MV-4-11 (cell line): ENCODE measurements at regions not wholly inside any gene's neighbourhood (a gene's known extent, or its start where the extent isn't known, plus 50 kb on each side); places are given as distances from the start of the nearest gene placed in this dataset.
"Not testable (repeated sequence)": the region's sequence is repeated elsewhere in the genome, so short reads cannot be mapped to it uniquely, and the experiment has no call there.

ENCODE experiments used
- DNase-seq: peaks from one replicate; lab custom pipeline; 2025; lab: John Stamatoyannopoulos, UW

DNA sequence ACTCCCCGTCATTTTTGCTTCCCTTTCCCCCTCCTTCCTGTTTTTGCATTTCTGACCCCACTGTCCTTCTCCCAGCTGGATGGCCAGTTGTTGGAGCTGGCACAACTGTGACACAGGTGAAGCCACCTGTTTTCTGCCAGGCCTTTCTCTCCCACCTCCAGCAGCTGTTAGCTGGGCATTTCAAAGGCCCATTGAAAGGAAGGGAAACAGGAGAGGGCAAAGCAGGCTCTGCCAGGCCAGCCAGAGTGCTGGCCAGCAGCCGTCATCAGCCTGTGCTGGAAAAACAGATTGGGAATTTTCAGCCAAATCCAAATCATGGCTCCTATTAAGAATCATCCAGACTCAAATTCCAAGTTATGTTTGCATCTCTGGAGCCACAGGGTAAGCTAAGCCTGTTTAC, 155.2 kb upstream of the C2CD4B start:
- DNase-seq, result no peak

DNA sequence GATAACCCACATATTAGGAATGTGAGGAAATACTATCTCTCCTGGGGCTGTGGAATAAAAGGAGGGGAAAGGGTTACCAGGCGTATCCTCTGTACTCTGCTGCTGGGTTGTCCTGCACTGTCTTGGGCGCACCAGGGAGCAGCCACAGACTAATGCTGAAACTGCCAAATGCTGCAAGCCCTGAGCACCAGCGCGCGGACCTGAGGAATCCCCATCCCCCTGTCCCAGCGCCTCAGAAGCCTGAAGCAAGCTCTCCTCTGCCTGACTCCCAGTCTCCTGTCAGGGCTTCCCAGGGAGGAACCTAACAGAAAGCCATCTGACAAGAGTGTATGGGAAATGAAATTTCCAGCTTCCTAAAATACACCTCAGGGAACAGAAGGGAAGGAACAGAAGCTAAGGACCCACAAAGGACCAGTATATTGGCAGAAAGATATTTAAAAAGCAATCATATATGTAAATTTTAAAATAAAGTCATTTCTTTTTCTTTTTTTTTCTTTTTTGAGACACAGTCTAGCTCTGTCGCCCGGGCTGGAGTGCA, 158.3 kb upstream of the C2CD4B start:
- no peak for DNase-seq

DNA sequence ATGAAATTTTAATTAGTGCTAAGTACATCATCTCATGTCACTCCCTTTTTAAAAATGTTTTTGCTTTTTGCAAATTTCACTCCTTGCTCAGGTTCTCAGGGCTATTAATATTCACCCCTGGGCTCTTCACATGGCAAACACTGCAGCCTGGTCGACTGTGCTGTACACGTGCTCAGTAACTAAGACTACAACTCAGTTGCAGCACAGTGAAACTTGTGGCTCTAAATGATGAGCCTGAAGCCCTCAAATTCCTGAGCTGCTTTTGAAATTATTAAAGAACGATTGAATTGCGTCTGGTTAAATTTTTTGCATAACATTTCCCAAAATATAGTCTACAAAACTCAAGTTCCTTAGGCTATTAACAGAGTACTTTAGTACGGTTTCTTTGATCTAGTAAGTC, 159.3 kb upstream of the C2CD4B start:
- no peak for DNase-seq

DNA sequence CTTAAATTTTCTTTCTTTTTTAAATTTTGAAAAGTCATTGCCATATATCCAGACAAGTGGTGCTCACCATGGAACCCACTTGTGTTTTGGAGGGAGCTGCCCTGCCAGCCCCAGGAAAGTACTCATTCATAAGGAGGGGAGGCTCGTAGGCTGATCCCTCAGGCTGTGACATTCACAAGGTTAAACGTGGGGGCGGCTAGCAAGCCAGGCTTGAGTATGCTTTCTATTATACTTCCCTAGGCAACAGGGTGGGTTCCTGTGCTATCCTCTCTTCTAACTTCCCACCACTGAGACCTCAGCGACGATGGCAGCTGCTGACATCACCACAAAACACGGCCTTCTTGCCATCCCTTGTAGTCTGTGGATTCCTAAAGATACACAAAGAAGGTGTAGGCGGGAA, 160.5 kb upstream of the C2CD4B start:
- DNase-seq, result no peak

DNA sequence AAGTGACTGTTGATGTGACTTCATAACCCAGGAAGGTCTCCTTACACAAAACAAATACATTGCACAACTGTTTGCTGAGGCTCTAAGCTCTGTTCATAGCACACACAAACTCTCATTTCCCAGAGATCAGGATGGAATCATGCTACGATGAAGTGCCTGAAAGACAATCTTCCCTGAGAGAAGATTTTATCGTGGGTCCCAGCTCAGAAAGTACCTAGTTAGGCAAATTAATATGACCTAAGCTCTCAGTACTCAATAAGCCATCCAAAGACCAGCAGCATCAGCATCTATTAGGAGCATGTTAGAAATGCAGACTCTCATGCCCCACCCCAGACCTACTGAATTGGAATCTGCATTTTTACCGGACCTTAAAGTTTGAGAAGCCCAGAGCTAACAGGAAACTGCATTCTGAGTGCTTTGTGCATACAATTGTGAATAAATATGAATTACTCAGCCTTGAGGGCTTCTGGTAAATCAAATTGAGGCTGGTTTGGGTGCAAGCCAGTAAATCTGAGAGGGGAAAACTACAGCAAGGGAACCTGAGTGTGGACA, 161.5 kb upstream of the C2CD4B start:
- no peak for DNase-seq

DNA sequence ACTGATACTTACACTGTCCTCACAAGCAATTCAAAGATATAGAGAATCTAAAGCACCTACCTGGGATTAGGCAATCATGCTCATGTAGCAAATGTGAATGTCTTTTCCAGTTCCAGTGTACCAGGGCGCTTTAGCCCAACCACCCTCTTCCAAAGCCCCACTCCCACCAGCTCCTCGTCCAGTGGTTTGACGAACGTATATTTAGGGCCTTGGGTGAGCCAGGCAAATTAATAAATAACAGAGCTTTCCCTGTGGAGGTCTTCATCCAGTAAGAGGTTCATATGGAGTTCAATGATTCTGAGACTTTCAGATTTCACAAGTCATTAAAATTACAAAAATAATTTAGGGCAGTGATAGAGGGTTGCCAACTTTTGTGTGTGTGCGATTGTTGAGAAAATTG, 162.3 kb upstream of the C2CD4B start:
- no peak for DNase-seq

DNA sequence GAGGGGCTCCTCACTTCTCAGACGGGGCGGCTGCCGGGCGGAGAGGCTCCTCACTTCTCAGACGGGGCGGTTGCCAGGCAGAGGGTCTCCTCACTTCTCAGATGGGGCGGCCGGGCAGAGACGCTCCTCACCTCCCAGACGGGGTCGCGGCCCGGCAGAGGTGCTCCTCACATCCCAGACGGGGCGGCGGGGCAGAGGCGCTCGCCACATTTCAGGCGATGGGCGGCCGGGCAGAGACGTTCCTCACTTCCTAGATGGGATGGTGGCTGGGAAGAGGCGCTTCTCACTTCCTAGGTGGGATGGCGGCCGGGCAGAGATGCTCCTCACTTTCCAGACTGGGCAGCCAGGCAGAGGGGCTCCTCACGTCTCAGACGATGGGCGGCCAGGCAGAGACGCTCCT, 167.4 kb upstream of the C2CD4B start:
- DNase-seq, result not testable (repeated sequence)

DNA sequence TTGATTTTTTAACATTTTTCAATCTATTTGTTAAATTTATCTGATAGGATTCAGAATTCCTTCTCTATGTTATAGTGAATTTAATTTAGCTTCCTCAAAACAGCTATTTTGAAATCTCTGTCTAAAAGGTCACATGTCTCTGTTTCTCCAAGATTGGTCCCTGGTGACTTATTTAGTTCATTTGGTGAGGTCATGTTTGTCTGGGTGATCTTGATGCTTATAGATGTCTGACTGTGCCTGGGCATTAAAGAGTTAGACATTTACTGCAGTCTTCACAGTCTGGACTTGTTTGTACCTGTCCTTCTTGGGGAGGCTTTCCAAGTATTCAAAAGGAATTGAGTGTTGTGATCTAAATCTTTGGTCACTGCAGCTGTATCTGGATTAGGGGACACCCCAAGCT, 169.5 kb upstream of the C2CD4B start:
- DNase-seq, result peak; percentile 21

DNA sequence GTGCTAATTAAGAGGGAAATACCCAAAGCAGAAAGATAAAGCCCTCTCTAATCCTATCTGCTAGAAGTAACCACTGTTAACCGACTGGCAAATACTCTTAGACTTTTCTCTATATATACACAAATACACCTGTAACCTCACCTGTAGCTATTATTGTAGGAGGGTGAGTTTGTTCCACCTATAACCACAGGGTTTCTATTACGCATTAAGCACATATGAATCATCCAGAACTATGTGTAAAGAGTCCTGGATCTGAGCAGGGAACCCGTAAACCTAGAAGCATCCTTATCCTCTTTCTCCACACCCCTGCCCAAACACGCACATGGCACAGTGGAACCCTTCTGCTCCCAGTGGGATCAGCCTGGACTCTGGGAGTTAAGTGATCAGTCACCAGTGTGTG, 172.8 kb upstream of the C2CD4B start:
- DNase-seq, result no peak

DNA sequence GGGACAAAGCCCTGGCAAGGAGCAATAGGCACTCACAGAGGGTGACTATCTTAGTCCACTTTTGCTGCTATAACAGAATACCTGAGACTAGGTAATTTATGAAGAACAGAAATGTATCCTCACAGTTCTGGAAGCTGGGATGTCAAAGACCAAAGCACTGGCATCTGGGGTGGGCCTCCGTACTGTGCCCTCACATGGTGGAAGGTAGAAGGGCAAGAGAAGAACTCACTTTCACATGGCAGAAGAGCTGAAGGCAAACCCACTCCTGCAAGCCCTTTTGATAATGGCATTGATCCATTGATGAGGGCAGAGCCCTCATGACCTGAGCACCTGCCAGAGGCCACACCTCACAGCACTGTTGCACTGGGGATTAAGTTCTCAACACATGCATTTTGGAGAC, 173.4 kb upstream of the C2CD4B start:
- no peak for DNase-seq

DNA sequence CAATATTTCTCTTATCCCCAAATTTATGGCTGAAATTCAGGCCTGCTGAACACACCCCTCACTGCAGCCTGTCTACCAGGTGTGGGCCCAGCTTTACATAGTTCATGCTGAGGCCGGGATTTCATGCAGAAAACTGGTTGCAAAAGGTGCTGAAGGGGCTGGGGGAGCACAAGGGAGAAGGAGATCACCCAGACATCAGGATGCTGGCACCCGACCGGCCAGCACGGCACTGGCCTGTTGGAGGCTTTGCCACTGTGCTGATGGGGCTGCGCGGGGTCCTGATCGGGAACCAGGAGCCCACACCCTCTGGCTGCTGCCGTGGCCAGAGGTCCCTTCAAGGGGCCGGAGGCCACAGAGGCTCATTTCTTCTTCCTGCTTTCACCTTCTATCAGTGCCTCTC, 177.9 kb upstream of the C2CD4B start:
- DNase-seq, result no peak

DNA sequence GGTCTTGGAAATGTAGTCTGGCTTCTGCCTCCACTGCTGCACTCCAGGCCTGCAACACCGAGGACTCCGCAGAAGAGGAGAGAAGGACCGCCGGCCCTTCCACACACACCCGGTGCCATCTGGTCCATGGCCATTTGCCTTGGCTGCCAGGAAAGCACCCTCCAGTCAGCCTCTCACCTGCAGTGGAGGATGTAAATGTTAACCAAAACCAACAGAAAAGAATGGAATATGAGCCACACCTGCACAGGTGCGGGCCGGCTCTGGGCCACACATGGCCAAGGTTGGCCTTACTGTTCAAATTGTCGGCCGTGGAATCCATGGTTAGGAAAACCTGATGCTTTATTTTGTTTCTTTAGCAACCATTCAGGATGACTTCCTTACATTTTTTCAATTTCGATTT, 178.3 kb upstream of the C2CD4B start:
- DNase-seq, result no peak

DNA sequence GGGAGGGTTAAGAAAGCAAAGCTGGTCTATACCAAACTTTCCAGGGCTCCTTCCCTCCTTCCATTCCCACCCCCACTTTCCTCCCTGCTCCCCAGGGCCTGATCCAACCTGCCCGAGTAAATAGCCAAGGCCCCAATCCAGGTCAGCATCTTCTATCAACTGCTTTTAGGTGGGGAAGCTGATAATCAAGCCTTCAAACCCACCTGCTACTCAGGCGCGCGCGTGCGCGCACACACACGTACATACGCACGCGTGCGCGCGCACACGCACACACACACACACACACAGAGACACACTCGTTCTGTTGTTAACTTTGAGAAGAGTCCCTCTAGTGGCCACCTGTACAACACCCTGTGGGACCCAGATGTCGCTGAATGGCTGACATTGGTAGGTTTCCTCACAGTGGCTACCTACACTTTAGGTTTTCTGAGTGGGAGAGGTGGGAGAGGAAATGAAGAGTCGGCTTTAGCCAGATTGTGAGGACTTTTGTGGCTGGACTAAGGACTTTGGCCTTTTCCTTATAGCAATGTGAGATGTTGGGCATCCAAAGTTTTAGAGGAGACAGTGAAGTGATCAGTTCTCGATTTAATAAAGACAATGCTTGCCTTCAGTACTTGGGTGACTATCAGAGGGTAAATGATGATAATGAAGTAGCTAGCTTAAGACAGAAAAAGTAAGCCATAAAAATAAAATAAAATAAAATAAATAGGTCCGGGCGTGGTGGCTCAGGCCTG, 179.9 kb upstream of the C2CD4B start:
- no peak for DNase-seq

DNA sequence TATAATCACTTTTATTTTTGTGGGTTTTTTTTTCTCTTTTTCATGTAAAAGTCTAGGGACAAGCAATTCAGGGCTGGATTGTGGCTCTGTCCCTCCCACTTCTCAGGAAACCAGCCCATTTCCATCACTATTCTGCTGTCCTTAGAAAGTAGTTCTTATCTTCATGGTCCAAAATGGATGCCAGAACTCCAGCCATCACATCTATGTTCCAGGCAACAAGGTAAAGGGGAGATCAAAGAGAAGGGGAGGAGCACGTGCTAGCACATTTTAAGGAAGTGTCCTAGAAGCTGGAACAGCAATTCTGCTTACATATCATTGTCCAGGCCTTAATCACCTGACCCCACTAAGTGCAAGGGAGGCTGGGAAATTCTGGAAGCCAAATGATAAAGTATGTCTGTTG, 181.1 kb upstream of the C2CD4B start:
- no peak for DNase-seq

DNA sequence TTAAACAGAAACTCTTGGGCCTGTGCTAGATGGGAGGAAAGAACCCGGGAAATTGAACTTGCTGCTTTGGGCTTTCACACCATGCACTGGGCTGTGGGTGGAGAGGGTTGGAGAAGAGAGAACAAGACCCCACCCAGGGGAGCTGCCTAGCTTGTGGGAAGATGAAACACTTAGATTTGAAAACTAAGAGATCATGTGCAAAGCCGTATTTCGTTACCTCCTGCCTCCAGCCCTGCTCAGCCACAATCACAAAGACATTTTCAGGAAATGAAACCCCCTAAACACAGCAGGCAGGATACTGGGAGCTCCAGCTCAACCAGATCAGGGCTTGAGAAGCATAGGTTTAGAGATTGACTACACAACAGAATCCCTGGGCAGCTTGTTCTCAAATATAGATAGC, 183.0 kb upstream of the C2CD4B start:
- DNase-seq, result peak; percentile 77

DNA sequence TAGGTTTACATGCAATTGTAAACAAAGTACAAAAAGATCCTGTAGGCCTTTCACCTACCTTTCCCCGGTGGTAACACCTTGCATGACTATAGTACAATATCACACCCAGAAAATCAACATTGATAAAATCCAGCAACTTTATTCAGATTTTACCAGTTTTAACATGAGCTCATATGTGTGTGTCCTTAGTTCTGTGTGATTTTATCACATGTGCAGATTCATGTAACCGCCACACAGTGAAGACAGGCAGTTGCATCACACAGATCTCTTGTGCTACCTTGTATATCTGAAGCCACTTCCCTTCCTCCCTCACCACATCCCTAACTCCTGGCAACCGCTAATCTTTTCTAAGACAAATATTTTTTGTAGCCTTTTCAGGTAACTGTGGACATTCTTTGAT, 183.5 kb upstream of the C2CD4B start:
- DNase-seq, result peak; percentile 73

DNA sequence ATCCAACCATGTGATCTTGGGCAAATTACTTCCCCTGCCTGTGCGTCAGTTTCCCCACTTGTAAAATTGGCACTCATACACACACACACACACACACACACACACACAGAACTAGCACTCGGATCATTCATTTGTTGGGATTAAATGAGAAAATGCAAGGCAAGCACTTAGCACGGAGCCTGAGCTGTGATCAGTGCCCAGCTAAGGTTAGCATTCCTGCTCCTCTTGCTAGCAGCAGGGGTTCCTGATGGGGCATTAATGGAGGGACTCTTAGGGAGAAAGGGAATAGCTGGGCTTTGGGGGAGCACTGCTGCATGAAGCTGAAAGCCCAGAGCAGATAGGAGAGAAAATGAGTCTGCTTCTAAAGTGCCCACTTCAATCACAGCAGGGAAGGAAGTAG, 187.7 kb upstream of the C2CD4B start:
- DNase-seq, result no peak

DNA sequence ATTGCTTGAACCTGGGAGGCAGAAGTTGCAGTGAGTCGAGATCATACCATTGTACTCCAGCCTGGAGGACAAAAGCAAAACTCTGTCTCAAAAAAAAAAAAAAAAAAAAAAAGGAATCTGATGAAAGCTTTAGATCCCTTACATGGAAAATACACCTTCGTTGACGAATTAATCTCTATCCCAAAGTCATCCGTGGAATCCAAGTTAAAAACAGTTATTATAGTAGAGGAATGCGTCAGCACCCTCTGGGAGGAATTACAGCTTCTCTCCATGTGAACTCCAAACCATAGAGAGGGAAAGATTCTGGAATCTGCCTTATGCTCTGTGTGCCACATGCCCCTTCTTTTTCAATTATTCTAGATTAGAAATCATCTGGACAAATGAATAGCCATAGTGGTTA, 192.3 kb upstream of the C2CD4B start:
- DNase-seq, result no peak

DNA sequence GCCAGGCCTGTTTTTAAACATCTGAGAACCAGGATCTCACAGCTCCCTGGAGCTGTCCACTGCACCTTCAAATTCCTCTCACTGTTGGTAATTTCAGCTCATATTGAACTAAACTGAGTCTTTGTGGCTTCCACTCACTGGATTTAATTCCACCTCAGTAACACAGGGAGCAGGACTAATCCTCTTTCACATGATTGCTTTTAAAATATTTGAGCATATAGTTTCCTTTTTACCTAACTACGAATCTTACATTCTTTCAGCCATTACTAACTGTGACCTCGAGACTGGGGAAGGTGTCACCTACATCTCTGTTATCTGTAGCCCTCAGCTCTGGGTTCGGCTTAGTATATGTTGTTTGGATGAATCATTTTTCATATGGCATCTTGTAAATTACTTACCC, 194.3 kb upstream of the C2CD4B start:
- no peak for DNase-seq

DNA sequence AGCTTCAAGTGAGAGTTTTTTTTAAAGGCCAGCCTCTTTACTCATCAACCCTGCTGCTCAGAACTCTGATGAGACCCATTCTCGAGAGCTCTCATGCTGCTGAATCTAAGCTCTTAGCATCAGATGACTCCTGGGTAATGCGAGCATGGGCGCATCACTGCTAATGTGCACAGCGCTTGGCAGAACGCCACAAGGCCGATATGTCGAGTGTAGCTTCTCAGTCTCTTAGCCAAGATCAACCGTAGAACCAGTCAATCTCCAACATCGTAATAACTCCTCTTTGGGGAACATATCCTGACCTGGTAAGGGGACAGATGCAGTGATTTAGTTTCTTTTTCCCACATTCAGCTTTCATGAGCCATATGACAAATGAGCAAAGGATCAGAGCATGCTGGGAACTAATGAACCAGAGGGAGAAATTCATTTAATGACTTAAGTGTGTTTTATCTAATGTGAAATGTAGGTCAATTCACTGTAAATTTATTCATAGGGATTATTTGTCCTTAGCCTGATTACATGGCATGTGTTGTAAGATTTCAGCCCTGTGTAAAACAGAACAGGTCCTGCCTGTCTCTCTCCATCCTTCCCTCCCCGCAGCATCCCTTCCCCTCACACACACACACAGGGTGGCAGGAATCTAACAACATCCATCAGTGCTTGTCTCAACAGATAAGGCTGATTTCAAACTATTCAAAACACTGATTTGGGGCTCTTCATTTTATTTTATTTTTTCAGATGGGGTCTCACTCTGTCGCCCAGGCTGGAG, 195.4 kb upstream of the C2CD4B start:
- no peak for DNase-seq

DNA sequence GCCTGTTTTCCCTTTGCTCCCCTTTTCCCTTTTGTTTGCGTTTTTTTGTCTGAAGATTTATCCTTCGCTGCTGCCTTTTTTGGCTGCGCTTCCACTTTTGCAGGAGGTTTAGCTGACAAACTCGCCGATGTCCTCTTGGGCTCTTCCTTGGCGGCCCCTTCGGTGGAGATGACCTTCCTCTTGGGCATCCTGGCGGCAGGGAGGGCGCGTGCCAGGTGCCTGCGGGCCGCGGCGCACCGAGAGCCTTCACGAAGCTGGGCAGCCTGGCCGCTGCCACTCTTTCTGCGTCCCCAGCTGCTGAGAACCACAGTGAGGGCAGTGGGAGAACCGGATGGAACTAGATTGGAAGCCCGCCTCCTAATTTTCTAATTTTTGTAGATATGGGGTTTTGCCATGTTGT, 197.1 kb upstream of the C2CD4B start:
- no peak for DNase-seq

DNA sequence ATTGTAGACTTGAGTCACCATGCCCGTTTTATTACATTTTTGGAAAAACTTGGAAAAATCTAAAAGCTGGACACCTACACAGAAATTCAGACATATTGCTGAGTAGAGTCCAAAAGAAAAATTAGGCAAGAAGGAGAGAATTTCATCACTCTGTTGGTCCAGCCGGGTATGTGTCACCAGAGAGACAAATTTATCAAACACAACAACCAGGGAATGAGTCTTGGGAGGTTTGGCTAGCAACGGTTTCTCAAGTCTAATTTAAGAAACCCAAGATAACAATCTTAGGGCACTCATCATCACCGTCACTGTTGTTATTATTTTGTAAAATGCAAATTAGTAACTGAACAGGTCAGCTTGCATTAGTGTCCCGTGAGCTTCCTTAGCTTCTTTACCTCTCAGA, 197.5 kb upstream of the C2CD4B start:
- DNase-seq, result peak; percentile 56

DNA sequence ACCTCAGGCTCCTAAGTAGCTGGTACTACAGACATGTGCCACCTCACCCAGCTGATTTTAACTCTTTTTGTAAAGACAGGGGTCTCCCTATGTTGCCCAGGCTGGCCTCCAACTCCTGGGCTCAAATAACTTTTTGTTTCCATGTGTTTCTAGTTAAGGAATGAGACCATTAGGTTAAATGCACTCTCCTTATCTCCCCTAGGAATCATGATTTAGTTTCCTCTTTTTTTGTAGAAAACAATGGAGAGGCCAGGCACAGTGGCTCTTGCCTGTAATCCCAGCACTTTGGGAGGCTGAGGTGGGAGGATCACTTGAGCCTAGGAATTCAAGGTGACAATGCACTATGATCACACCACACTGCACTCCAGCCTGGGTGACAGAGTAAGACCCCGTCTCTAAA, 198.8 kb upstream of the C2CD4B start:
- DNase-seq, result no peak
